Sciatic nerve (tissue), 2 donors: ENCODE measurements at regions not wholly inside any gene's neighbourhood (a gene's known extent, or its start where the extent isn't known, plus 50 kb on each side); places are given as distances from the start of the nearest gene placed in this dataset.

Source experiments
- ATAC-seq: fragments of 200-7000 bp; cut with Tn5 transposase; one replicate; pipeline ENCODE4 v1.9.1; 2020; ENCODE audit warnings: mild to moderate bottlenecking, moderate library complexity
- DNase-seq: peaks from one replicate; pipeline ENCODE4 v3.0.0-alpha.2; 2020; ENCODE audit warnings: low spot score
- intact Hi-C: fragments of 100-400 bp; cut with DNase I; formaldehyde crosslinking; loops from one replicate; pipeline ENCODE4 v1.14.2; 2022
- donor health status: DM: no; HTN: no; CAD: no.
- donor health status: DM: no; HTN: no; CAD: no.

GRCh38 chr14:39897657-39898056 lies 465.4 kb upstream of the FBXO33 start:
- intact Hi-C loops, result no loop called here
- DNase-seq, result no peak
- ATAC-seq, result no peak

- no peak for DNase-seq
- ATAC-seq, result no peak
- intact Hi-C loops, result no loop called here
Observed at GRCh38 chr14:39890026-39890425, 457.8 kb upstream of the FBXO33 start.

GRCh38 chr14:39884091-39884490 lies 451.9 kb upstream of the FBXO33 start:
- intact Hi-C loops, result no loop called here

GRCh38 chr14:39880965-39881364 lies 448.7 kb upstream of the FBXO33 start:
- no peak for ATAC-seq
- no peak for DNase-seq
- intact Hi-C loops, result no loop called here

More at GRCh38 chr14:39884091-39884490, 451.9 kb upstream of the FBXO33 start:
- ATAC-seq, result no peak
- no peak for DNase-seq

- DNase-seq (no peak), ATAC-seq (no peak)
- intact Hi-C loops, result no loop called here
Observed at GRCh38 chr14:39880106-39880695, 448.0 kb upstream of the FBXO33 start.

- DNase-seq (no peak), ATAC-seq (no peak)
- intact Hi-C loops, result no loop called here
Observed at GRCh38 chr14:39877577-39878190, 445.5 kb upstream of the FBXO33 start.

- ATAC-seq (no peak), DNase-seq (no peak)
- intact Hi-C loops, result no loop called here
Observed at GRCh38 chr14:39876916-39877315, 444.7 kb upstream of the FBXO33 start.

- no peak for DNase-seq
- ATAC-seq, result no peak
- intact Hi-C loops, result no loop called here
Observed at GRCh38 chr14:39875028-39875427, 442.8 kb upstream of the FBXO33 start.

- ATAC-seq, result no peak
- no peak for DNase-seq
- intact Hi-C loops, result no loop called here
Observed at GRCh38 chr14:39873791-39874190, 441.6 kb upstream of the FBXO33 start.

GRCh38 chr14:39868949-39869348 lies 436.7 kb upstream of the FBXO33 start:
- no peak for ATAC-seq

GRCh38 chr14:39868251-39868650 lies 436.0 kb upstream of the FBXO33 start:
- intact Hi-C loops, result no loop called here
- ATAC-seq, result no peak

More at GRCh38 chr14:39868949-39869348, 436.7 kb upstream of the FBXO33 start:
- no peak for DNase-seq
- intact Hi-C loops, result no loop called here

GRCh38 chr14:39863441-39863840 lies 431.2 kb upstream of the FBXO33 start:
- ATAC-seq (no peak), DNase-seq (no peak)
- intact Hi-C loops, result no loop called here

More at GRCh38 chr14:39868251-39868650, 436.0 kb upstream of the FBXO33 start:
- DNase-seq, result no peak

GRCh38 chr14:39861696-39862095 lies 429.5 kb upstream of the FBXO33 start:
- intact Hi-C loops, result no loop called here
- DNase-seq (no peak), ATAC-seq (no peak)

- ATAC-seq, result no peak
- no peak for DNase-seq
Observed at GRCh38 chr14:39861229-39861600, 429.0 kb upstream of the FBXO33 start.

GRCh38 chr14:39860596-39861228 lies 428.5 kb upstream of the FBXO33 start:
- no peak for ATAC-seq
- DNase-seq, result no peak
- intact Hi-C loops, result no loop called here

More at GRCh38 chr14:39861229-39861600, 429.0 kb upstream of the FBXO33 start:
- intact Hi-C loops, result no loop called here

GRCh38 chr14:39859314-39859713 lies 427.1 kb upstream of the FBXO33 start:
- no peak for DNase-seq
- no peak for ATAC-seq
- intact Hi-C loops, result no loop called here

- DNase-seq (no peak), ATAC-seq (no peak)
- intact Hi-C loops, result no loop called here
Observed at GRCh38 chr14:39857376-39858055, 425.3 kb upstream of the FBXO33 start.

GRCh38 chr14:39853441-39853840 lies 421.2 kb upstream of the FBXO33 start:
- ATAC-seq, result no peak
- intact Hi-C loops, result no loop called here
- DNase-seq, result no peak

- no peak for ATAC-seq
- intact Hi-C loops, result no loop called here
- no peak for DNase-seq
Observed at GRCh38 chr14:39851202-39851601, 419.0 kb upstream of the FBXO33 start.

GRCh38 chr14:39847852-39848251 lies 415.6 kb upstream of the FBXO33 start:
- intact Hi-C loops, result no loop called here
- ATAC-seq (no peak), DNase-seq (no peak)
